ENCODE measurements at regions not wholly inside any gene's neighbourhood (a gene's known extent, or its start where the extent isn't known, plus 50 kb on each side); places are given as distances from the start of the nearest gene placed in this dataset.

DNA sequence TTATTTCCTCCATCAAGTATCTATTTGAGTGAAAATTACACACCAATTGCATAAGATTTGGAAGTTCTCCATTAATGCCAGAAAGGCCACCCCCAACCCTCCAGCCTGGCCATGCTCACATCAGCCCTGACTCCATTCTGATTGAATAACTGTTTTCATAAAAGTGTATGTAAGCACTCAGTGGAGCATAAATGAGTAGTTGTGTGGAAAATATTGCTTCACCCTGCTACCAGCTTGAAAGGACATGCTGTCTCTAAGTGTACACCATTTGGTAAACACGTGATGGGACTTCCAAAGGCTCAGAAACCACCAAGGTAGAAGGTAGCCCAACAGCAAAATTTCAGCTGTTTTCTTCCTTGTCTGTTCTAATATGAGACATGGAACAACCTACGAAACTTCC is 393.8 kb downstream of the ZNF385D start:
- DNase-seq (ENCODE audit: low read depth in 2 of 2) = no peak

DNA sequence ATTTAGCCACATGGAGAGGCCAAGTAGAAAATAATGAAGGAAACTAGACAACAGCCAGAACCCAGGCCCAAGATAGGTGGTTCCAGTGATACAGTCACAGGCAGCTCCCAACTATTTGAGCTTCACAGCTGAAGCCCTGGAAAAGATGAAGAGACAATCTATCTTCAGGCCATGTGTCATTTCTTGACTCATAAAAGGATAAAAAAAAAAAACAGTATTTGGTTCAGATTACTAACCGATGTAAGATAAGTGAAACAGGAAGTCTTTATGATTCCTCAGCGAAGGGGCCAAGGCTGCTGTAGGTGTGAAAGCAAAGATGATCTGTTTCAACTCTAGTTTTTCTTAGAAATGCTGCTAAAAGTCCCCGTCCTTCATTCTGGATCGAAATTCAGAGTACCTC is 394.6 kb downstream of the ZNF385D start:
- DNase-seq (ENCODE audit: low read depth in 2 of 2) = no peak

- no peak for DNase-seq (ENCODE audit: low read depth in 2 of 2)
These were observed 405.5 kb downstream of the ZNF385D start for GRCh38 chr3:21345382-21345976.

- no peak for DNase-seq (ENCODE audit: low read depth in 2 of 2)
These were observed 419.2 kb downstream of the ZNF385D start for GRCh38 chr3:21331857-21332256.

- DNase-seq (ENCODE audit: low read depth in 2 of 2) = no peak
These were observed 419.7 kb downstream of the ZNF385D start for GRCh38 chr3:21331321-21331720.

- DNase-seq (ENCODE audit: low read depth in 2 of 2) = no peak
These were observed 420.7 kb downstream of the ZNF385D start for GRCh38 chr3:21330293-21330692.

- DNase-seq (ENCODE audit: low read depth in 2 of 2) = no peak
These were observed 422.2 kb downstream of the ZNF385D start for GRCh38 chr3:21328711-21329390.

- DNase-seq (ENCODE audit: low read depth in 2 of 2) = no peak
These were observed 424.1 kb downstream of the ZNF385D start for GRCh38 chr3:21326704-21327475.

- no peak for DNase-seq (ENCODE audit: low read depth in 2 of 2)
These were observed 436.3 kb downstream of the ZNF385D start for GRCh38 chr3:21314688-21315087.

- DNase-seq (ENCODE audit: low read depth in 2 of 2) = no peak
These were observed 440.1 kb downstream of the ZNF385D start for GRCh38 chr3:21310891-21311290.

DNA sequence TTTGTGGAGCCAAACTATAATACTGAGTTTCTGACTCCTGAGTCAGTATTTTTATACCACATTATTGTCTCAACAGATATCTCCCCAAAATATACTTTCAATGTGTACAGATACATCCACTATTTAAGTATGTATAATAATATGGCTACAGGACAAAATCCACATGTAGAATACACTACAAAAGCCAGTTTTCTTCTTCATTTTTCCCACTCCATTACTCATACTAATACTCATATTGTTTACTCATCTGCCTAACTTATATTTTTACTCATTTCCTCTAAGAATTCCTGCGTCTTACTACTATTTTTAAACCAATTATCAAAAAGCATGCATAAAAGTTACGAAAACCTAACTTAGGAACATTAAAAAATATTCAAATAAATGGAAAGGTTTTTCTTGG is 440.8 kb downstream of the ZNF385D start:
- no peak for DNase-seq (ENCODE audit: low read depth in 2 of 2)

- DNase-seq (ENCODE audit: low read depth in 2 of 2) = no peak
These were observed 453.7 kb downstream of the ZNF385D start for GRCh38 chr3:21297304-21297703.

GRCh38 chr3:21294768-21295167 is 456.2 kb downstream of the ZNF385D start:
- no peak for DNase-seq (ENCODE audit: low read depth in 2 of 2)

GRCh38 chr3:21292971-21293370 is 458.0 kb downstream of the ZNF385D start:
- DNase-seq (ENCODE audit: low read depth in 2 of 2) = no peak

DNA sequence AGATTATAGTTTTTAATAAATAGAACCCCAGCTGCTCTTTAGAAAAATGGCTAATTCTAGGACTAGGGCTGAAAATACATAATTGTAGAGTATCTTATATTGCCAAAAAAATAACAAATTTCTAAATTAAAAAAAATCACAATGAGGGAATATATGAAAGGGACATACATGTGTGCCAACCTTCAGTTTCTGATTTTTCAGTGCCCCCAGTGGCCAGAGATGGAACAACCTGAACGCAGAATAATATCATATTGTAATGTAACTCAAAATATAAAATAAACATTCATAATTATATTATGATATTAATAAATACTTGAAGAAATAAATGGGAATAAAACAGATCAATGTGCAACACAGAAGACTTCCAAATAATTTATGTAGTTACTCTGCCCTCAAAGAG is 460.5 kb downstream of the ZNF385D start:
- no peak for DNase-seq (ENCODE audit: low read depth in 2 of 2)

DNA sequence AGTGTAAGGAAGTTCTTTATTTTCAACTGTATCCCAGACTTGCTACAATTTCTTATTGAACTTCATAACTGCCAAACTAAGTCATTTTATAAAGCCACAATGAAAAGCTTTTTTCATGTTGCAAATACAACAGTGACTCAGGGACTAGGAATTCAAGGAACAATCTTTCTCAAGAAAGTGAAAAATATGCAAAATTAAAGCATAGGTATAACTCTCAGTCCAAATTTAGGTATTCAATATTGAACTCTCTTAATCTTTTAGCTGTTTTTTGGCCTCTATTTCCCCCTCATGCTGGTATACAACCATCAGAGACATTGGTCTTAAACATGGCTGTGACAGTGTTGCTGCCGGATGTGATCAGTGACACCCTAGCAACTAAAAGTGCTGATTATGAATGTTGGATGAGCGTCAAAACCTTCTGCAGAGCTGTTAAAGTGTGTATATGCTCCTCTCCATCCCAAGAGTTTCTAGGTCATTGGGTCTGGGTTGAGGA is 476.9 kb downstream of the ZNF385D start:
- no peak for DNase-seq (ENCODE audit: low read depth in 2 of 2)

GRCh38 chr3:21273259-21274025 is 477.6 kb downstream of the ZNF385D start:
- DNase-seq (ENCODE audit: low read depth in 2 of 2) = no peak

DNA sequence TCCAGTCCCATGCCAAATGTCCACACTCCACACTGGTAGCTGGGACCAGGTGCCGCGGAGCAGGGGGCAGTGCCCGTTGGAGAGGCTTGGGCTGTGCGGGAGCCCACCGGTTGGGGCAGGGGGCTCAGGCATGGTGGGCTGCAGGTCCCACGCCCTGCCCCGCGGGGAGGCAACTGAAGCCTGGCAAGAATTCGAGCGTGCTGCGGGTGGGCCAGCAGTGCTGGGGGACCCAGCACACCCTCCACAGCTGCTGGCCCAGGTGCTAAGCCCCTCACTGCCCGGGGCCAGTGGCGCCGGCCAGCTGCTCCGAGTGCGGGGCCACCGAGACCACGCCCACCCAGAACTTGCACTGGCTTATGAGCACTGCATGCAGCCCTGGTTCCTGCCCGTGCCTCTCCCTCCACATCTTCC is 479.4 kb downstream of the ZNF385D start:
- DNase-seq (ENCODE audit: low read depth in 2 of 2) = no peak

DNA sequence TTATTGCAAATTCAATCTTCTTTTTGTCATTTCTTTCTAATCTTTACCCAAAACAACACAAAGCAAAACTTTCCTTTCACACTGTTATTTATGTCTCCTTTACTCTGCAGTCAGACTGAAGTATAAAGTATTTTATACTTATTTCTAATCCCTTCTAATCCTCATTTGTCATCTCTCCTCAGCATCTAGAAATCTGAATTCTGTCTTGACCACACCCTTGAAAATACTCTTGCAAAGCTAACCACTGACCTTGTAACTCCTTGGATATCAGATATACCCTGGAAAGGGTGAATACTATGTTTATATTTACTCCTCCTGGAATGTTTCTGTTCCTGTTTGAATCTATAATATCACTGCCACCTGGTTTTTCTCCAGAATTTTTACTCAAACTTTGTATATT is 481.1 kb downstream of the ZNF385D start:
- DNase-seq (ENCODE audit: low read depth in 2 of 2) = no peak

- no peak for DNase-seq (ENCODE audit: low read depth in 2 of 2)
These were observed 490.5 kb downstream of the ZNF385D start for GRCh38 chr3:21260507-21260906.

DNA sequence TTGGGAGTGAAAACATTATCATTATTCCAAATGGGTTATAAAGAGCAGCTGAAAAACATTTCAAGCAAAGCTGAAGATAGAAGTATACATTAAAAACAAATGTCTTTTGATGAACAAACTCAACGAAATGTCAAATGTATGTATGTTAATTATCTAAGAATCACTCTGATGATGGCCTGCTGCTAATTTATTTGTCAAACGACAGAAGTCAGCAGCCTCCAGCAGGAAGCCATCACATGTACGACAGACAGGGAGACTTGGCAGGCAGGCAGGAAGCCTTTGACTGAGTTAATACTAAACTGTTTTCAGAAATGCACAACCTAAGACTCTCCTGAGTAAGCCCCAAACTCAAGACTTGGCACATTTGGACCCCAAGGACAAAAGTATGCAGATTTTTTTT is 491.1 kb downstream of the ZNF385D start:
- DNase-seq (ENCODE audit: low read depth in 2 of 2) = no peak

DNA sequence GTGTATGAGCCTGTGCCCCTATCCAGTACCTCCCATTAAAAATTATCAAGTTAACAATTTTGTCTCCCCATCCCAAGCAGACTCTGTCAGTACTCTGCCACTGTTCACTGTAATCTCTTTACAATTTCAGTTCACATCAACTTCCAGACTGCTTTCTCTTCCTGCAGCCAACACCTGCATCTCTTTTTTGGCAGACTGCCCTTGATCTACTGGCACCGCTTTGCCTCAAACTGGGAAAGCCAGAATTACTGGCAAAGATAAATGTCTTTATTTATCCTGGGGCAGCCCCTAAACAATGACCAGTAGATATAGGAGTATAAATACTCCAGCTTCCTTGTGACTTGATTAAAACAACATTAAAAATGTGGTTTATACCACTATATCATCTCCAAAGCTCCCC is 494.1 kb downstream of the ZNF385D start:
- DNase-seq (ENCODE audit: low read depth in 2 of 2) = no peak

Measured in stimulated activated CD8-positive, alpha-beta memory T cell treated with anti-CD3 and anti-CD28 coated beads, Interleukin-7, amount 100 ng/mL, for 1 hour (primary cell).